ENCODE measurements at regions not wholly inside any gene's neighbourhood (a gene's known extent, or its start where the extent isn't known, plus 50 kb on each side); places are given as distances from the start of the nearest gene placed in this dataset.

- TF ChIP-seq CTCF (IDR thresholded peaks at IDR 0.05) (no peak), ZFX (IDR thresholded peaks at IDR 0.05; ENCODE audit: borderline replicate concordance) (no peak)
Measured at GRCh38 chr2:239700686-239701345, 300.0 kb upstream of the HDAC4 start.

Data from 22Rv1 (cell line).